PC-3 (cell line): ENCODE measurements at regions not wholly inside any gene's neighbourhood (a gene's known extent, or its start where the extent isn't known, plus 50 kb on each side); places are given as distances from the start of the nearest gene placed in this dataset.

Source experiments
- EZH2 ChIP-seq: fragments of 300-600 bp; sonication (generic); IDR thresholded peaks from one replicate; pipeline ENCODE4 v1.6.1; 2017; ENCODE audit warnings: antibody characterized with exemption, mild to moderate bottlenecking, low read length; ENCODE audit not compliant: unreplicated experiment
- TF ChIP-seq, protein P1 (sequence below): fragments of 300-600 bp; sonication (generic); conservative IDR thresholded peaks from 2 replicates; pipeline ENCODE4 v1.5.1; 2017; ENCODE audit warnings: antibody characterized with exemption, low read depth, mild to moderate bottlenecking, low read length

DNA sequence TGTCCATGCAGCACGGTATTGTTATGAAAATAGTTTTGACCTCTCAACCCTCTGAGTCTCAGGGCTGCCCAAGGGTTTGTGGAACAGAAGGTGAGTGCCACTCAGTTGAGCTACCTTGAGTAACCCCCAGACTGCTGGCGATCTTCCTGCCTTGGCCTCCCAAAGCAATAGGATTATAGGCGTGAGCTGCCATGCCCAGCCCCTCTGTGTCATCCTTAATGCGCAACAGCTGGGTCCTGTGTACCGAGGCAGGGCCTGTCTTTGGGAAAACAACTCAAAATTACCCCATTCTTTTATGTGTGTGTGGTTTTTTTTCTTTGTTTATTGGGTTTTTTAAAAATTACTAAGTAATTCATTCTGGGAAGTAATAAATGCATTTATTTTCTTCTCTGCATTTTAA is 78.3 kb upstream of the TPM1 start:
- TF ChIP-seq, protein P1, sequence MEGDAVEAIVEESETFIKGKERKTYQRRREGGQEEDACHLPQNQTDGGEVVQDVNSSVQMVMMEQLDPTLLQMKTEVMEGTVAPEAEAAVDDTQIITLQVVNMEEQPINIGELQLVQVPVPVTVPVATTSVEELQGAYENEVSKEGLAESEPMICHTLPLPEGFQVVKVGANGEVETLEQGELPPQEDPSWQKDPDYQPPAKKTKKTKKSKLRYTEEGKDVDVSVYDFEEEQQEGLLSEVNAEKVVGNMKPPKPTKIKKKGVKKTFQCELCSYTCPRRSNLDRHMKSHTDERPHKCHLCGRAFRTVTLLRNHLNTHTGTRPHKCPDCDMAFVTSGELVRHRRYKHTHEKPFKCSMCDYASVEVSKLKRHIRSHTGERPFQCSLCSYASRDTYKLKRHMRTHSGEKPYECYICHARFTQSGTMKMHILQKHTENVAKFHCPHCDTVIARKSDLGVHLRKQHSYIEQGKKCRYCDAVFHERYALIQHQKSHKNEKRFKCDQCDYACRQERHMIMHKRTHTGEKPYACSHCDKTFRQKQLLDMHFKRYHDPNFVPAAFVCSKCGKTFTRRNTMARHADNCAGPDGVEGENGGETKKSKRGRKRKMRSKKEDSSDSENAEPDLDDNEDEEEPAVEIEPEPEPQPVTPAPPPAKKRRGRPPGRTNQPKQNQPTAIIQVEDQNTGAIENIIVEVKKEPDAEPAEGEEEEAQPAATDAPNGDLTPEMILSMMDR, result no peak
- no peak for TF ChIP-seq EZH2
